ENCODE measurements at regions not wholly inside any gene's neighbourhood (a gene's known extent, or its start where the extent isn't known, plus 50 kb on each side); places are given as distances from the start of the nearest gene placed in this dataset.

- H3K9me3 ChIP-seq (ENCODE audit: insufficient read depth, low read length): no peaks in the 10 kb centered on the region
- DNase-seq (ENCODE audit: low read depth, low spot score): no peak
- H3K27me3 ChIP-seq (ENCODE audit: insufficient read depth, insufficient read length): no peaks in the 10 kb centered on the region
- H3K9ac ChIP-seq (ENCODE audit: insufficient read length, low read depth): no peak overlapping the region
- no peak for TF ChIP-seq YY1 (IDR thresholded peaks at IDR 0.05; ENCODE audit: insufficient read depth, insufficient read length)
- no peak for TF ChIP-seq ZNF274 (IDR thresholded peaks at IDR 0.05; ENCODE audit: low read depth, low read length)
- TF ChIP-seq SUZ12 (IDR thresholded peaks at IDR 0.05; ENCODE audit: extremely low read depth, insufficient read depth, insufficient read length): no peak
- no peaks in the 10 kb centered on the region for H3K36me3 ChIP-seq (ENCODE audit: insufficient read depth, insufficient read length, low read length)
- H3K4me1 ChIP-seq (ENCODE audit: insufficient read depth, insufficient read length): no peaks in the 10 kb centered on the region
- H3K4me3 ChIP-seq (ENCODE audit: insufficient read length, low read depth): no peak overlapping the region
These were observed 333.4 kb downstream of the KDM5D start for GRCh38 chrY:19410980-19411766.

GRCh38 chrY:19406246-19406645 is 338.3 kb downstream of the KDM5D start:
- Histone ChIP-seq H3K36me3 (ENCODE audit: insufficient read depth, insufficient read length, low read length) (no peaks in the 10 kb centered on the region), H3K9me3 (ENCODE audit: insufficient read depth, low read length) (no peaks in the 10 kb centered on the region), H3K4me3 (ENCODE audit: insufficient read length, low read depth) (no peak overlapping the region), H3K4me1 (ENCODE audit: insufficient read depth, insufficient read length) (no peaks in the 10 kb centered on the region), H3K27me3 (ENCODE audit: insufficient read depth, insufficient read length) (no peaks in the 10 kb centered on the region), H3K9ac (ENCODE audit: insufficient read length, low read depth) (no peak overlapping the region)
- DNase-seq (ENCODE audit: low read depth, low spot score): no peak
- TF ChIP-seq SUZ12 (IDR thresholded peaks at IDR 0.05; ENCODE audit: extremely low read depth, insufficient read depth, insufficient read length): no peak
- no peak for TF ChIP-seq YY1 (IDR thresholded peaks at IDR 0.05; ENCODE audit: insufficient read depth, insufficient read length)
- TF ChIP-seq ZNF274 (IDR thresholded peaks at IDR 0.05; ENCODE audit: low read depth, low read length): no peak

GRCh38 chrY:19405598-19405997 is 338.9 kb downstream of the KDM5D start:
- H3K27me3 ChIP-seq (ENCODE audit: insufficient read depth, insufficient read length): no peaks in the 10 kb centered on the region
- no peak overlapping the region for H3K4me3 ChIP-seq (ENCODE audit: insufficient read length, low read depth)
- no peak overlapping the region for H3K9ac ChIP-seq (ENCODE audit: insufficient read length, low read depth)
- H3K9me3 ChIP-seq (ENCODE audit: insufficient read depth, low read length): no peaks in the 10 kb centered on the region
- TF ChIP-seq ZNF274 (IDR thresholded peaks at IDR 0.05; ENCODE audit: low read depth, low read length) (no peak), YY1 (IDR thresholded peaks at IDR 0.05; ENCODE audit: insufficient read depth, insufficient read length) (no peak)
- no peaks in the 10 kb centered on the region for H3K4me1 ChIP-seq (ENCODE audit: insufficient read depth, insufficient read length)
- H3K36me3 ChIP-seq (ENCODE audit: insufficient read depth, insufficient read length, low read length): no peaks in the 10 kb centered on the region
- DNase-seq (ENCODE audit: low read depth, low spot score): no peak

GRCh38 chrY:19392876-19393275 is 351.6 kb downstream of the KDM5D start:
- no peak overlapping the region for H3K9ac ChIP-seq (ENCODE audit: insufficient read length, low read depth)
- TF ChIP-seq ZNF274 (IDR thresholded peaks at IDR 0.05; ENCODE audit: low read depth, low read length) (no peak), SUZ12 (IDR thresholded peaks at IDR 0.05; ENCODE audit: extremely low read depth, insufficient read depth, insufficient read length) (no peak), YY1 (IDR thresholded peaks at IDR 0.05; ENCODE audit: insufficient read depth, insufficient read length) (no peak)
- no peak overlapping the region for H3K4me3 ChIP-seq (ENCODE audit: insufficient read length, low read depth)
- no peaks in the 10 kb centered on the region for H3K27me3 ChIP-seq (ENCODE audit: insufficient read depth, insufficient read length)
- H3K9me3 ChIP-seq (ENCODE audit: insufficient read depth, low read length): no peaks in the 10 kb centered on the region
- no peak for DNase-seq (ENCODE audit: low read depth, low spot score)
- H3K36me3 ChIP-seq (ENCODE audit: insufficient read depth, insufficient read length, low read length): no peaks in the 10 kb centered on the region
- H3K4me1 ChIP-seq (ENCODE audit: insufficient read depth, insufficient read length): no peaks in the 10 kb centered on the region

GRCh38 chrY:19391922-19392321 is 352.6 kb downstream of the KDM5D start:
- TF ChIP-seq ZNF274 (IDR thresholded peaks at IDR 0.05; ENCODE audit: low read depth, low read length): no peak
- TF ChIP-seq YY1 (IDR thresholded peaks at IDR 0.05; ENCODE audit: insufficient read depth, insufficient read length): no peak
- TF ChIP-seq SUZ12 (IDR thresholded peaks at IDR 0.05; ENCODE audit: extremely low read depth, insufficient read depth, insufficient read length): no peak
- H3K4me1 ChIP-seq (ENCODE audit: insufficient read depth, insufficient read length): no peaks in the 10 kb centered on the region
- no peak for DNase-seq (ENCODE audit: low read depth, low spot score)
- H3K27me3 ChIP-seq (ENCODE audit: insufficient read depth, insufficient read length): no peaks in the 10 kb centered on the region
- no peak overlapping the region for H3K4me3 ChIP-seq (ENCODE audit: insufficient read length, low read depth)
- H3K36me3 ChIP-seq (ENCODE audit: insufficient read depth, insufficient read length, low read length): no peaks in the 10 kb centered on the region
- H3K9ac ChIP-seq (ENCODE audit: insufficient read length, low read depth): no peak overlapping the region
- no peaks in the 10 kb centered on the region for H3K9me3 ChIP-seq (ENCODE audit: insufficient read depth, low read length)

- no peak for DNase-seq (ENCODE audit: low read depth, low spot score)
- Histone ChIP-seq H3K4me1 (ENCODE audit: insufficient read depth, insufficient read length) (no peaks in the 10 kb centered on the region), H3K27me3 (ENCODE audit: insufficient read depth, insufficient read length) (no peaks in the 10 kb centered on the region), H3K4me3 (ENCODE audit: insufficient read length, low read depth) (no peak overlapping the region), H3K36me3 (ENCODE audit: insufficient read depth, insufficient read length, low read length) (no peaks in the 10 kb centered on the region), H3K9ac (ENCODE audit: insufficient read length, low read depth) (no peak overlapping the region), H3K9me3 (ENCODE audit: insufficient read depth, low read length) (no peaks in the 10 kb centered on the region)
- TF ChIP-seq YY1 (IDR thresholded peaks at IDR 0.05; ENCODE audit: insufficient read depth, insufficient read length): no peak
- no peak for TF ChIP-seq ZNF274 (IDR thresholded peaks at IDR 0.05; ENCODE audit: low read depth, low read length)
- TF ChIP-seq SUZ12 (IDR thresholded peaks at IDR 0.05; ENCODE audit: extremely low read depth, insufficient read depth, insufficient read length): no peak
These were observed 379.2 kb downstream of the KDM5D start for GRCh38 chrY:19365321-19365720.

GRCh38 chrY:19357249-19357648 is 387.3 kb downstream of the KDM5D start:
- no peak overlapping the region for H3K9ac ChIP-seq (ENCODE audit: insufficient read length, low read depth)

More at GRCh38 chrY:19357249-19357648, 387.3 kb downstream of the KDM5D start:
- H3K4me1 ChIP-seq (ENCODE audit: insufficient read depth, insufficient read length): no peaks in the 10 kb centered on the region
- no peak overlapping the region for H3K4me3 ChIP-seq (ENCODE audit: insufficient read length, low read depth)
- TF ChIP-seq YY1 (IDR thresholded peaks at IDR 0.05; ENCODE audit: insufficient read depth, insufficient read length): no peak
- no peak for TF ChIP-seq ZNF274 (IDR thresholded peaks at IDR 0.05; ENCODE audit: low read depth, low read length)
- TF ChIP-seq SUZ12 (IDR thresholded peaks at IDR 0.05; ENCODE audit: extremely low read depth, insufficient read depth, insufficient read length): no peak
- H3K27me3 ChIP-seq (ENCODE audit: insufficient read depth, insufficient read length): no peaks in the 10 kb centered on the region
- H3K36me3 ChIP-seq (ENCODE audit: insufficient read depth, insufficient read length, low read length): no peaks in the 10 kb centered on the region
- no peaks in the 10 kb centered on the region for H3K9me3 ChIP-seq (ENCODE audit: insufficient read depth, low read length)
- DNase-seq (ENCODE audit: low read depth, low spot score): no peak
